HepG2 (cell line): ENCODE measurements at regions not wholly inside any gene's neighbourhood (a gene's known extent, or its start where the extent isn't known, plus 50 kb on each side); places are given as distances from the start of the nearest gene placed in this dataset.

Source experiments
- ATAC-seq: fragments of 200-7000 bp; cut with Tn5 transposase; 3 replicates; pipeline ENCODE4 v1.9.1; 2020; ENCODE audit warnings: mild to moderate bottlenecking, moderate library complexity
- BruUV-seq: library from RNA; stranded (reverse); fragments of 400-500 nt; replicated peaks from 2 replicates; lab custom pipeline; 2021; lab: Mats Ljungman, UMichigan
- CTCF ChIA-PET: fragments of 300-600 bp; formaldehyde crosslinking; extraction: SDS; loops from one replicate; lab custom pipeline; 2021; ENCODE audit warnings: low total read pairs, inconsistent platforms, low intra/inter-chr PET ratio; lab: Yijun Ruan, JAX
- POLR2A ChIA-PET: fragments of 350-600 bp; sonication (Branson Sonifier 250); formaldehyde crosslinking; loops from one replicate; lab custom pipeline; 2020; ENCODE audit warnings: antibody characterized with exemption, inconsistent platforms; lab: Yijun Ruan, JAX
- DNase-seq: peaks from one replicate; pipeline ENCODE4 v3.0.0-alpha.2; 2015; ENCODE audit warnings: low spot score
- FAIRE-seq: peaks from 3 replicates; lab custom pipeline; 2011; peaks lifted over from hg19 to GRCh38; lab: Jason Lieb, UNC
- H2AFZ ChIP-seq: one replicate; pipeline ENCODE4 v1.6.1; 2011; ENCODE audit warnings: low read length, inconsistent platforms
- H3K27ac ChIP-seq: fragments of 300-600 bp; 3 replicates; pipeline ENCODE4 v1.8.0; 2011; ENCODE audit warnings: mixed run types, mild to moderate bottlenecking, mixed read lengths, low read length, inconsistent platforms; ENCODE audit not compliant: insufficient read depth; ENCODE audit errors: extremely low read length
- H3K27me3 ChIP-seq, 2 experiments: fragments of 200-600 bp in 1 of 2; 2 replicates in 1 of 2; 3 replicates in 1 of 2; pipeline versions ENCODE4 v1.6.0 to v1.8.0; 2011; ENCODE audit warnings: low read length in 2 of 2, mild to moderate bottlenecking in 2 of 2, moderate library complexity in 2 of 2, inconsistent platforms in 1 of 2; ENCODE audit not compliant: insufficient read depth in 2 of 2, control insufficient read depth in 1 of 2
- H3K36me3 ChIP-seq, 2 experiments: fragments of 200-600 bp in 1 of 2; replicated peaks in 1 of 2; 2 replicates in 1 of 2; 3 replicates in 1 of 2; pipeline versions ENCODE4 v1.5.1 to v1.8.0; 2011; ENCODE audit warnings: low read length in 2 of 2, inconsistent platforms in 1 of 2; ENCODE audit not compliant: insufficient read depth in 2 of 2, control insufficient read depth in 1 of 2
- H3K4me1 ChIP-seq: 2 replicates; pipeline ENCODE4 v1.5.1; 2012; ENCODE audit warnings: low read length, inconsistent platforms; ENCODE audit not compliant: insufficient read depth
- H3K4me2 ChIP-seq: 2 replicates; pipeline ENCODE4 v1.6.0; 2011; ENCODE audit warnings: low read depth, low read length, inconsistent platforms
- H3K4me3 ChIP-seq, 3 experiments: fragments of 200-600 bp in 1 of 3; sonication (generic), shearing (Covaris generic) in 1 of 3; replicated peaks in 1 of 3; 2 replicates each; pipeline ENCODE4 v1.5.1; 2011 to 2016; ENCODE audit warnings: low read length in 3 of 3, inconsistent platforms in 2 of 3, low read depth in 2 of 3, mild to moderate bottlenecking in 2 of 3, control low read depth in 1 of 3, mixed read lengths in 1 of 3; ENCODE audit not compliant: insufficient read depth in 1 of 3
- H3K79me2 ChIP-seq: one replicate; pipeline ENCODE4 v1.6.1; 2011; ENCODE audit warnings: low read length, inconsistent platforms; ENCODE audit not compliant: insufficient read depth
- H3K9ac ChIP-seq: 2 replicates; pipeline ENCODE4 v1.6.0; 2011; ENCODE audit warnings: mild to moderate bottlenecking, low read depth, low read length, inconsistent platforms; ENCODE audit not compliant: insufficient read depth
- H3K9me3 ChIP-seq: 2 replicates; pipeline ENCODE4 v1.5.1; 2012; ENCODE audit warnings: mild to moderate bottlenecking, low read length
- H4K20me1 ChIP-seq: 2 replicates; pipeline ENCODE4 v1.6.0; 2011; ENCODE audit warnings: inconsistent platforms, mild to moderate bottlenecking, low read length, moderate library complexity; ENCODE audit not compliant: insufficient read depth
- CHD2 ChIP-seq: IDR thresholded peaks from 2 replicates; pipeline ENCODE4 v1.6.1; 2011; ENCODE audit warnings: low read depth, low read length, improper control_type of control experiment
- GTF2F1 ChIP-seq: fragments of 150-350 bp; IDR thresholded peaks from 2 replicates; pipeline ENCODE4 v1.6.1; 2014; ENCODE audit warnings: low read length
- GTF3A ChIP-seq: sonication (generic); formaldehyde crosslinking; conservative IDR thresholded peaks from 2 replicates; pipeline ENCODE4 v1.4.0; 2020; ENCODE audit warnings: mild to moderate bottlenecking, missing genetic modification reagents
- HDAC2 ChIP-seq: sonication (generic); formaldehyde crosslinking; IDR thresholded peaks from 2 replicates; pipeline ENCODE4 v1.4.0; 2020; ENCODE audit warnings: missing genetic modification reagents
- HNF4G ChIP-seq, 2 experiments: sonication (generic) in 1 of 2; formaldehyde crosslinking in 1 of 2; IDR thresholded peaks; 2 replicates each; pipeline versions ENCODE4 v1.4.0 to v1.6.1; 2011 to 2020; ENCODE audit warnings: borderline replicate concordance in 2 of 2, low read depth in 2 of 2, mild to moderate bottlenecking in 2 of 2, low read length in 1 of 2, missing genetic modification reagents in 1 of 2, moderate library complexity in 1 of 2
- KDM5B ChIP-seq: sonication (generic); formaldehyde crosslinking; IDR thresholded peaks from 2 replicates; pipeline ENCODE4 v1.4.0; 2020; ENCODE audit warnings: missing genetic modification reagents, mild to moderate bottlenecking, borderline replicate concordance
- KLF11 ChIP-seq: IDR thresholded peaks from 2 replicates; pipeline ENCODE4 v1.6.1; 2016; ENCODE audit warnings: missing compliant biosample characterization
- SCMH1 ChIP-seq: sonication (generic); formaldehyde crosslinking; IDR thresholded peaks from 2 replicates; pipeline ENCODE4 v1.9.0; 2021; ENCODE audit warnings: missing genetic modification reagents, mild to moderate bottlenecking, borderline replicate concordance
- SYNCRIP ChIP-seq: fragments of 200-400 bp; formaldehyde crosslinking; IDR thresholded peaks from 2 replicates; pipeline ENCODE4 v1.6.1; 2018; ENCODE audit warnings: mild to moderate bottlenecking, low read depth, low read length; ENCODE audit not compliant: insufficient read depth
- ZNF12 ChIP-seq: sonication (generic); formaldehyde crosslinking; IDR thresholded peaks from 2 replicates; pipeline ENCODE4 v1.5.0; 2020; ENCODE audit warnings: missing genetic modification reagents
- ZNF138 ChIP-seq: sonication (generic); formaldehyde crosslinking; IDR thresholded peaks from 2 replicates; pipeline ENCODE4 v1.5.0; 2020; ENCODE audit warnings: mild to moderate bottlenecking, low read depth, missing genetic modification reagents
- ZNF382 ChIP-seq: sonication (generic); formaldehyde crosslinking; IDR thresholded peaks from 2 replicates; pipeline ENCODE4 v1.5.0; 2020; ENCODE audit warnings: missing genetic modification reagents, mild to moderate bottlenecking, borderline replicate concordance
- ZNF546 ChIP-seq: sonication (generic); formaldehyde crosslinking; conservative IDR thresholded peaks from 2 replicates; pipeline ENCODE4 v1.8.1; 2023; ENCODE audit warnings: mild to moderate bottlenecking, missing genetic modification reagents
- ZNF615 ChIP-seq: sonication (generic); formaldehyde crosslinking; IDR thresholded peaks from 2 replicates; pipeline ENCODE4 v1.5.0; 2020; ENCODE audit warnings: mild to moderate bottlenecking, missing genetic modification reagents, borderline replicate concordance
- ZNF772 ChIP-seq: sonication (generic); formaldehyde crosslinking; IDR thresholded peaks from 2 replicates; pipeline ENCODE4 v1.5.0; 2020; ENCODE audit warnings: mild to moderate bottlenecking, missing genetic modification reagents
- WGBS: methylation state at CpG from one replicate; pipeline ENCODE4 v1.1.6; 2017; ENCODE audit warnings: low lambda C conversion rate; 5-methylcytosine and 5-hydroxymethylcytosine counted together
- in situ Hi-C: cut with HindIII; loops from 2 replicates; pipeline ENCODE4 v1.10.0; 2017; ENCODE audit warnings: low pct_unique_long_range_greater_than_20kb; ENCODE audit not compliant: extremely low pct_ligation_motif_present
- intact Hi-C: fragments of 100-400 bp; cut with micrococcal nuclease; formaldehyde crosslinking; loops from one replicate; pipeline ENCODE4 v1.10.0; 2022; ENCODE audit not compliant: unreplicated experiment
- TF ChIP-seq, protein P1 (sequence below): sonication (generic); formaldehyde crosslinking; IDR thresholded peaks from 2 replicates; pipeline ENCODE4 v1.4.0; 2020; ENCODE audit warnings: missing genetic modification reagents, borderline replicate concordance

DNA sequence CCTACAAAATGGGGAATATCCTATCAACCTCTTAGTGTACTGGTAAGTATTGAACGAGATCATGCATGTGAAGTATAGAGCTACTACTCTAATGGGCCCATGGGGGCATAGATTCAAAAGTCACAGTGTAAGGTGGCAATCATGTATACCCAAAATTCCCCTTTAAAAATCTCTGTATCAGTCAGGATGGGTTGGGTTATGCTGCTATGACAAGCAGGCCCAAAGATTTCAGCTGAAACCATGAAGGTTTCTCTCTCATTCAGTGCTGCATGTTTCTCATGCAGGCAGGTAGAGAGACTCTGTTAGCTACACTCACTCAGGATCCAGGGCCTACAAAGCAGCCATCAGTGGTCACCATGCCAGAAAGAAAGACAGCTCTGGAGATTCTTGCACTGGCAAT, 166.6 kb downstream of the MAFB start:
- Histone ChIP-seq H3K36me3 (no peaks in the 10 kb centered on the region), H3K4me1 (no peaks in the 10 kb centered on the region)
- TF ChIP-seq SCMH1 (CRISPR knock-in tag) (no peak), ZNF12 (CRISPR knock-in tag) (peak; percentile 100)
- TF ChIP-seq, all 625 proteins: peak for 1
- H3K9me3 ChIP-seq, result peaks cover 9% of the 10 kb centered on the region; the same call in 1 of the 2 replicates
- H3K27ac ChIP-seq, result no peak overlapping the region
- DNase-seq (no peak), FAIRE-seq (no peak), ATAC-seq (no peak)
- no peak overlapping the region for H3K4me2 ChIP-seq
- H3K79me2 ChIP-seq, result no peaks in the 10 kb centered on the region
- no peaks in the 10 kb centered on the region for H4K20me1 ChIP-seq
- intact Hi-C loops (no loop called here), in situ Hi-C loops (no loop called here)
- no TSS peak for BruUV-seq
- ChIA-PET POLR2A (no interaction called here), CTCF (no interaction called here)
- H3K9ac ChIP-seq, result no peak overlapping the region
- no peaks in the 10 kb centered on the region for H3K27me3 ChIP-seq
- WGBS, result 0% methylated on average over 1 of the region's 1 CpG
- no peak overlapping the region for H3K4me3 ChIP-seq
- no peak overlapping the region for H2AFZ ChIP-seq

DNA sequence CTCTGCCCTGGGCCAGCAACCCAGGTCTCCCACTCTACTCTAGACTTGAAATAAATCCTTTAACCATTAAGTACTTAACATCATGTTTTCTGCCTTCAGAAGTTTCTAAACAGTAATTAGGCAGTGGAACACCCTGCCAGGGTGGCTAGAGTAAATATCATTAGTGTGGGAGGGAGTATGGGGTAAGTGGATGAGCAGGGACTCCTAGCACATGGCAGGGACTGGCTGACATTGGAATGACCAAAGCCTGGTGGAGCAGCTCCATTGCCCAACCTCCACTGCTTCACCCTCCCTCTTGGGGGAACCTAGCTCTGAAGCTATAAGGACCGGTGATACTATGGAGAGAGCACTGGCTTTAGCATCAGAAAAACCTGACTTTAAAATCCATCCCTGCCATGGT, 167.1 kb downstream of the MAFB start:
- Histone ChIP-seq H3K9me3 (peaks cover 9% of the 10 kb centered on the region; the same call in 1 of the 2 replicates), H3K79me2 (no peaks in the 10 kb centered on the region), H3K36me3 (no peaks in the 10 kb centered on the region), H4K20me1 (no peaks in the 10 kb centered on the region)
- 36% methylated on average over 1 of the region's 1 CpG for WGBS
- in situ Hi-C loops, result no loop called here
- no TSS peak for BruUV-seq
- no peak for ATAC-seq
- POLR2A ChIA-PET, result no interaction called here
- TF ChIP-seq HNF4G (IDR thresholded peaks at IDR 0.05; ENCODE audit: borderline replicate concordance, low read depth, low read length) (no peak), HNF4G (CRISPR knock-in tag; IDR thresholded peaks at IDR 0.05; ENCODE audit: borderline replicate concordance, low read depth) (no peak), KDM5B (CRISPR knock-in tag) (no peak), ZNF772 (CRISPR knock-in tag) (no peak), ZNF546 (CRISPR knock-in tag) (no peak), ZNF138 (CRISPR knock-in tag) (no peak), GTF3A (no peak), ZNF615 (no peak), SYNCRIP (no peak), GTF2F1 (no peak), KLF11 (CRISPR knock-in tag) (no peak), HDAC2 (CRISPR knock-in tag) (no peak), CHD2 (no peak), ZNF382 (CRISPR knock-in tag) (no peak)
- TF ChIP-seq, protein P1, sequence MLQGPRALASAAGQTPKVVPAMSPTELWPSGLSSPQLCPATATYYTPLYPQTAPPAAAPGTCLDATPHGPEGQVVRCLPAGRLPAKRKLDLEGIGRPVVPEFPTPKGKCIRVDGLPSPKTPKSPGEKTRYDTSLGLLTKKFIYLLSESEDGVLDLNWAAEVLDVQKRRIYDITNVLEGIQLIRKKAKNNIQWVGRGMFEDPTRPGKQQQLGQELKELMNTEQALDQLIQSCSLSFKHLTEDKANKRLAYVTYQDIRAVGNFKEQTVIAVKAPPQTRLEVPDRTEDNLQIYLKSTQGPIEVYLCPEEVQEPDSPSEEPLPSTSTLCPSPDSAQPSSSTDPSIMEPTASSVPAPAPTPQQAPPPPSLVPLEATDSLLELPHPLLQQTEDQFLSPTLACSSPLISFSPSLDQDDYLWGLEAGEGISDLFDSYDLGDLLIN (CRISPR knock-in tag), result no peak
- TF ChIP-seq, all 625 proteins: peak for 0
- Histone ChIP-seq H3K27me3 (no peaks in the 10 kb centered on the region), H3K27ac (no peak overlapping the region), H3K4me1 (no peaks in the 10 kb centered on the region), H3K4me2 (no peak overlapping the region), H3K4me3 (no peak overlapping the region), H3K9ac (no peak overlapping the region), H2AFZ (no peak overlapping the region)
- CTCF ChIA-PET, result no interaction called here
- FAIRE-seq, result no peak
- DNase-seq, result no peak
- intact Hi-C loops, result no loop called here
